Natural killer cell treated with Interleukin-12 subunit alpha and Interleukin-12 subunit beta and Interleukin-15 and Interleukin-18, amount 100 ng/mL, for 72 hours (primary cell): ENCODE measurements at regions not wholly inside any gene's neighbourhood (a gene's known extent, or its start where the extent isn't known, plus 50 kb on each side); places are given as distances from the start of the nearest gene placed in this dataset.
"Not testable (repeated sequence)": the region's sequence is repeated elsewhere in the genome, so short reads cannot be mapped to it uniquely, and the experiment has no call there.

Experiments
- ATAC-seq, 2 donors: fragments of 150-1000 bp; cut with Tn5 transposase in 1 of 2; sonication (Bioruptor Pico), chemical (Tn5 transposase) in 1 of 2; 2 replicates each; pipeline ENCODE4 v1.10.0; 2021
- DNase-seq: peaks from one replicate; pipeline ENCODE4 v3.0.0; 2022; ENCODE audit warnings: low spot score
- H3K27ac Mint-ChIP-seq, 2 donors: 1 replicate in 1 of 2; 2 replicates in 1 of 2; pipeline ENCODE4 v1.8.0; 2022; ENCODE audit warnings: mixed read lengths in 2 of 2, mild to moderate bottlenecking in 1 of 2, moderate library complexity in 1 of 2
- H3K27me3 Mint-ChIP-seq, 2 donors: 1 replicate in 1 of 2; 2 replicates in 1 of 2; pipeline ENCODE4 v1.8.0; 2022; ENCODE audit warnings: mixed read lengths in 2 of 2
- H3K36me3 Mint-ChIP-seq: one replicate; pipeline ENCODE4 v1.8.0; 2022; ENCODE audit warnings: mixed read lengths
- H3K4me1 Mint-ChIP-seq, 2 donors: 1 replicate in 1 of 2; 2 replicates in 1 of 2; pipeline ENCODE4 v1.8.0; 2022; ENCODE audit warnings: low read depth in 2 of 2, mixed read lengths in 2 of 2, mild to moderate bottlenecking in 1 of 2
- H3K4me3 Mint-ChIP-seq: one replicate; pipeline ENCODE4 v1.8.0; 2022; ENCODE audit warnings: mixed read lengths
- H3K9me3 Mint-ChIP-seq: 2 replicates; pipeline ENCODE4 v1.8.0; 2022; ENCODE audit warnings: mixed read lengths

DNA sequence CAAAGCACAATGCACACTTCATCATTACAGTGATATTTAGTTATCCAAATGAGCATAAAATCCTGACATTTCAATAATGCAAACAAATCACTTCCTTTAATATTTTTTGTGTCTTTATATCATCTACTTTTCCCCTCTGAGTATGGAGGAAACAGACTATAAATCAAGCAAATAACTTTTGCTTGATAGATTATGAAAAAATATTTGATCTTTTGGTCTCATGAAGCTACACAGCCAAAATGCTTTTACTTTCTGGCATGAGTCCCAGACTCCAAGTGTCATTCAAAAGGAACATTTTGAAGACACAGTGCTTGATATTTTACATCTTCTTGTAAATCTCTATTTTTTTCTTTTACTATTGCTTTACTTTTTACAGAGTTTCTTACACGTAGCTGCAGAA lies 215.3 kb upstream of the ROBO1 start:
- Mint-ChIP-seq H3K36me3 (peaks cover under 1% of the 10 kb centered on the region), H3K4me3 (no peak overlapping the region), H3K9me3 (peaks cover 12% of the 10 kb centered on the region), H3K27me3 (no peaks in the 10 kb centered on the region), H3K4me1 (no peaks in the 10 kb centered on the region), H3K27ac (no peak overlapping the region)
- ATAC-seq (no peak), DNase-seq (no peak)

DNA sequence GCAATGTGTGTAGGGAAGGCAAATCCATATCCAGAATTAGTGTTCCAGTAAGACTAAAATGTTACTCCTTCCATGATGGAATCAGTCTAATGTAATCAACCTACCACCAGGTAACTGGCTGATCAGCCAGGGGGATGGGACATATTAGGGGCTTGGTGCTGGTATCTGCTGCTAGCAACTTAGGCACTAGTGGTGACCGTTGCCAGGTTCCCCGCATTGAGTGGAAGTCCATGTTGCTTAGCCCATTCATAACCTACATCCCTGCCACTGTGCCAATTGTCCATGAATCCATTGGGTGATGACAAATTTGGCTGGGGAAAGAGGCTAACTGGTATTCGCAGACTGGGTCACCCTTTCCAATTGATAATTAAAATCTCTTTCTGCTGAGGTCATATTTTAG lies 212.2 kb upstream of the ROBO1 start:
- H3K9me3 Mint-ChIP-seq = peaks cover 11% of the 10 kb centered on the region
- no peak overlapping the region for H3K27ac Mint-ChIP-seq
- H3K27me3 Mint-ChIP-seq = no peaks in the 10 kb centered on the region
- H3K4me1 Mint-ChIP-seq = no peaks in the 10 kb centered on the region
- H3K4me3 Mint-ChIP-seq = no peak overlapping the region
- H3K36me3 Mint-ChIP-seq = peaks cover 9% of the 10 kb centered on the region
- ATAC-seq = no peak
- no peak for DNase-seq

DNA sequence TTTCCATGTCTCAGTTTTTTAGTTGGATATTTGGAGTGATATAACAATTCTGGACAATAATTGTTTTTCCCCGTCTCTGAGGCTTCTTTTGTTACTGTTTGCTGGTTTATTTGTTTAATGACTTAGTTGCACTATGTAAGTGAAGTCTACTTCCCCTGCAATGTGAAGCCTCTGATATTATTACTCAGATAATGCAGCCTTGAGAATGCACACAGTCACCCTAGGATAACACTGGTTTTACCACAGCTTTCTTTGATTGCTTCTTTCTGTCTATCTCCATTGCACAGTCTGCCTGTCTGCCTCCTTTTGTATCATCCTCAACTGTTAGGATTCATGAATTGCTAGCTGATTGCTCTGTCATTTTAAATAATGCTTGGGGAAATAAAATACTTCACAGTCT lies 208.7 kb upstream of the ROBO1 start:
- DNase-seq (no peak), ATAC-seq (no peak)
- no peak overlapping the region for H3K4me3 Mint-ChIP-seq
- H3K36me3 Mint-ChIP-seq = peaks cover 9% of the 10 kb centered on the region
- H3K9me3 Mint-ChIP-seq = peaks cover 8% of the 10 kb centered on the region
- no peak overlapping the region for H3K27ac Mint-ChIP-seq
- no peaks in the 10 kb centered on the region for H3K4me1 Mint-ChIP-seq
- H3K27me3 Mint-ChIP-seq = no peaks in the 10 kb centered on the region

GRCh38 chr3:79973917-79974595 lies 206.3 kb upstream of the ROBO1 start:
- H3K4me1 Mint-ChIP-seq = no peaks in the 10 kb centered on the region
- no peak for ATAC-seq

DNA sequence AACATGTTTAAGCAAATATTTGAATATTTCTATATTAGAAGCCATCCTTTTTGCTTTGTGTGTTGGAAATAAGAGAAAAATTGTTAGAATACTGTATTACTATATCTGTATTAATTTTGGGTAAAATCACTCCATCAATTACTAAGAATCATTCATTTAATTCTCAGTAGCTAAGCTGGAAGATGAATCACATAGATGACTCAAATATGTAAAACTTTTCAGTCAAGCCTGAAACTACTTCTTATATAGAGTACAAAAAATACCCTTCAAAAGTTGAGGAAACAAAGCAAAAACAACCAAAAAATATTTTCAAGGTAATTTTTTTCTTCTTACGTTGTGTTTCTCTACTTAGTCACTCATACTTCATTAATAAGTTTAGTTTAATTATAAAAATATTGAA lies 205.7 kb upstream of the ROBO1 start:
- Mint-ChIP-seq H3K4me3 (no peak overlapping the region), H3K9me3 (peaks cover 9% of the 10 kb centered on the region), H3K27ac (no peak overlapping the region), H3K27me3 (no peaks in the 10 kb centered on the region), H3K36me3 (peaks cover 9% of the 10 kb centered on the region), H3K4me1 (no peaks in the 10 kb centered on the region)
- DNase-seq (no peak), ATAC-seq (no peak)

More at GRCh38 chr3:79973917-79974595, 206.3 kb upstream of the ROBO1 start:
- no peak for DNase-seq
- Mint-ChIP-seq H3K9me3 (peaks cover 10% of the 10 kb centered on the region), H3K27me3 (no peaks in the 10 kb centered on the region), H3K27ac (no peak overlapping the region), H3K4me3 (no peak overlapping the region), H3K36me3 (peaks cover 9% of the 10 kb centered on the region)

DNA sequence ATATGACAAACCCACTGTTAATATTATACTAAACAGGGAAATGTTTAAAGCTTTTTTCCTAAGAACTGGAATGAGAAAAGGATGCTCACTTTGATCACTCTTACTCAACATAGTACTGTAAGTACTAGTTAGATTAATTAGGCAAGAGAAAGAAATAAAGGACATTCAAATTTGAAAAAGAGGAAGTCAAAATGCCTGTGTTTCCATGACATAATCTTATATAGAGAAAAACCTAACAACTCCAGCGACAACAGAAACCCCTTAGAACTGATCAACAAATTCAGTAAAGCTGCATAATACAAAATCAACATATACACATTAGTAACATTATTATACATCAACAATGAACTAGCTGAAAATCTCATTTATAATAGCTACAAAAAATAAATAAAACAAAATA lies 200.6 kb upstream of the ROBO1 start:
- Mint-ChIP-seq H3K9me3 (peaks cover 13% of the 10 kb centered on the region), H3K27ac (no peak overlapping the region), H3K36me3 (peaks cover 8% of the 10 kb centered on the region), H3K4me1 (no peaks in the 10 kb centered on the region), H3K4me3 (no peak overlapping the region), H3K27me3 (no peaks in the 10 kb centered on the region)
- DNase-seq = no peak
- ATAC-seq = no peak

- no peak for ATAC-seq
- peaks cover 8% of the 10 kb centered on the region for H3K36me3 Mint-ChIP-seq
- no peak overlapping the region for H3K4me3 Mint-ChIP-seq
- no peak for DNase-seq
- no peak overlapping the region for H3K27ac Mint-ChIP-seq
- peaks cover 20% of the 10 kb centered on the region for H3K9me3 Mint-ChIP-seq
- H3K4me1 Mint-ChIP-seq = no peaks in the 10 kb centered on the region
- H3K27me3 Mint-ChIP-seq = no peaks in the 10 kb centered on the region
Measured at GRCh38 chr3:79960594-79960993, 192.8 kb upstream of the ROBO1 start.

GRCh38 chr3:79957066-79957465 lies 189.3 kb upstream of the ROBO1 start:
- Mint-ChIP-seq H3K27ac (no peak overlapping the region), H3K36me3 (peaks cover 4% of the 10 kb centered on the region), H3K9me3 (peaks cover 14% of the 10 kb centered on the region), H3K4me3 (no peak overlapping the region), H3K27me3 (no peaks in the 10 kb centered on the region), H3K4me1 (no peaks in the 10 kb centered on the region)
- ATAC-seq (no peak), DNase-seq (no peak)

DNA sequence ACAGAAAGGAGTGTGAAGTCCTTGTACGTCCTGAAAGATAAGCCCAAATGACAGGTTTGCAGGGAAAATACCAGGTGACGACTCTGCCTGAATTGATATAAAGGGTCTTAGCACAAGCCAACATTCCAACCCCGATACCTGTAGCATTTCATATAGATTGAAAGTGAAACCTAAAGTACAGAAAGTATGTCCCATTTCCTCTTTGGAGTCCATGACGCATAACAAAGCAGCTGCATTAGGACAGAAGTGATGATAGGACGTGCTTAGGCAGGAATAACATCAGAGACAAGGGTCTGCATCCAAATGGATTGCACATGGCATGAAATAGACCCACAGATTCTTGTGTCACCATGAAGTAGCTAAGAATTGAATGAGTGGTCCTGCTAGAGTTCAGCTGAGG lies 187.0 kb upstream of the ROBO1 start:
- DNase-seq = no peak
- H3K9me3 Mint-ChIP-seq = peaks cover 8% of the 10 kb centered on the region
- H3K36me3 Mint-ChIP-seq = peaks cover 9% of the 10 kb centered on the region
- ATAC-seq = no peak
- H3K27ac Mint-ChIP-seq = no peak overlapping the region
- H3K27me3 Mint-ChIP-seq = no peaks in the 10 kb centered on the region
- H3K4me1 Mint-ChIP-seq = no peaks in the 10 kb centered on the region
- H3K4me3 Mint-ChIP-seq = no peak overlapping the region

DNA sequence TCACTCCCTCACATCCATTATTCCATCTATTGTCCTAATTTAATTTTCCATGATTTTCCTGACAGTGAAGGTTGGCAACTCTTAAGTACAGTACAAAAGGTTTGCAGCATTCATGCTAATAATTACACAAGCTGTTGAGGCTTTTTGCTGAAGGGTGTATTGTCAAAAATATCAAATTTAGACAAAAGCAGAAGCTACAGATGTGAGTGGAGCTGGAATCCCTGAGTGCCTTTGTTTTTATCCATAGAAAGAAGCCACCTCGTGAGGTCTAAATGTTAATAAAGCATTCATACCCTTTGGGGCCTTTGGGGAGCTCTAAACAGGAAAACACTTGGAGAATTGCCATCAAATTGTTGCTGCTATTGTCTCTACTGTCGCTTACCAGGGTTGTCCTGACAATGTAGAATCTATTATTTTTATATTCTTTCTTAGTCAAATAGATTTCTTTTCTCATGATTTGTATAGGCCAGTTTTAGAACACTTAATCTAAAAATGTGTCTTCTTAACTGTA lies 185.8 kb upstream of the ROBO1 start:
- H3K27me3 Mint-ChIP-seq = no peaks in the 10 kb centered on the region
- no peak overlapping the region for H3K4me3 Mint-ChIP-seq
- H3K4me1 Mint-ChIP-seq = no peaks in the 10 kb centered on the region
- H3K27ac Mint-ChIP-seq = no peak overlapping the region
- DNase-seq = no peak
- ATAC-seq = no peak
- peaks cover 12% of the 10 kb centered on the region for H3K9me3 Mint-ChIP-seq
- peaks cover 16% of the 10 kb centered on the region for H3K36me3 Mint-ChIP-seq

DNA sequence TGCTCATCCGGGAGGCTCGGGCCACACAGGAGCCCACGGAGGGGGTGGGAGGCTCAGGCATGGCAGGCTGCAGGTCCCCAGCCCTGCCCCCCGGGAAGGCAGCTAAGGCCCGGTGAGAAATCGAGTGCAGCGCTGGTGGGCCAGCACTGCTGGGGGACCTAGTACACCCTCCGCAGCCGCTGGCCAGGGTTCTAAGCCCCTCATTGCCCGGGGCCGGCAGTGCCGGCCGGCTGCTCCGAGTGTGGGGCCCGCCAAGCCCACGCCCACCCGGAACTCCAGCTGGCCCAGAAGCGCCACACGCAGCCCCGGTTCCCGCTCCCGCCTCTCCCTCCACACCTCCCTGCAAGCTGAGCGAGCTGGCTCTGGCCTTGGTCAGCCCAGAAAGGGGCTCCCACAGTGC lies 183.6 kb upstream of the ROBO1 start:
- not testable (repeated sequence) for ATAC-seq, H3K27me3 Mint-ChIP-seq, H3K9me3 Mint-ChIP-seq, H3K4me3 Mint-ChIP-seq, H3K27ac Mint-ChIP-seq, DNase-seq, H3K4me1 Mint-ChIP-seq
- peaks cover 14% of the 10 kb centered on the region for H3K36me3 Mint-ChIP-seq

DNA sequence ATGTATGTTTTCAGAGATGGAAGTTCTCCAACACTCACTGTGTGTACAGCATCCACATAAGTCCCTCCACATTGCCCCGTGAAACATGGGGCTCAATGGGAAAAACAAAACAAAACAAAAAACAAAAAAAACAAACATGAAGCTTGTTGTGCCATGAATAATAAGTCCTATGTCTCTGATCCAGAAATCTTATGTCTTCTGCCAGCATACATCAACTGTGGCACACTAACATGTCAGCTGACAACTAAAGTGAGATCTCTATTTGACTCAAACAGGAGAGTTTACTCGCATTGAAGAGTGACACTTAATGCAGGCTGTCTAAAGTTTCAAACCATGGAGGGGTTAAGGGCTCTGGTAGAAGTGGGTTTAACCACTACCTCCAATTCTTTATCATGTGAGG lies 180.2 kb upstream of the ROBO1 start:
- Mint-ChIP-seq H3K27me3 (no peaks in the 10 kb centered on the region), H3K4me1 (no peaks in the 10 kb centered on the region), H3K9me3 (peaks cover 5% of the 10 kb centered on the region), H3K27ac (no peak overlapping the region), H3K4me3 (no peak overlapping the region), H3K36me3 (peaks cover 14% of the 10 kb centered on the region)
- DNase-seq (no peak), ATAC-seq (no peak)

GRCh38 chr3:79947469-79947868 lies 179.7 kb upstream of the ROBO1 start:
- no peak for ATAC-seq
- H3K27me3 Mint-ChIP-seq = no peaks in the 10 kb centered on the region
- H3K27ac Mint-ChIP-seq = no peak overlapping the region
- no peaks in the 10 kb centered on the region for H3K4me1 Mint-ChIP-seq
- no peak overlapping the region for H3K4me3 Mint-ChIP-seq
- H3K9me3 Mint-ChIP-seq = peaks cover 5% of the 10 kb centered on the region
- peaks cover 14% of the 10 kb centered on the region for H3K36me3 Mint-ChIP-seq
- no peak for DNase-seq

GRCh38 chr3:79937567-79937966 lies 169.8 kb upstream of the ROBO1 start:
- DNase-seq = no peak
- no peaks in the 10 kb centered on the region for H3K27me3 Mint-ChIP-seq
- H3K4me1 Mint-ChIP-seq = no peaks in the 10 kb centered on the region
- no peaks in the 10 kb centered on the region for H3K36me3 Mint-ChIP-seq
- peaks cover 16% of the 10 kb centered on the region for H3K9me3 Mint-ChIP-seq
- H3K27ac Mint-ChIP-seq = no peak overlapping the region
- ATAC-seq = no peak
- H3K4me3 Mint-ChIP-seq = no peak overlapping the region

- no peaks in the 10 kb centered on the region for H3K4me1 Mint-ChIP-seq
- H3K27ac Mint-ChIP-seq = no peak overlapping the region
- H3K4me3 Mint-ChIP-seq = no peak overlapping the region
- no peak for ATAC-seq
- no peaks in the 10 kb centered on the region for H3K36me3 Mint-ChIP-seq
- peaks cover 6% of the 10 kb centered on the region for H3K9me3 Mint-ChIP-seq
- DNase-seq = no peak
- H3K27me3 Mint-ChIP-seq = no peaks in the 10 kb centered on the region
Measured at GRCh38 chr3:79930196-79930595, 162.4 kb upstream of the ROBO1 start.
